ENCODE measurements at regions not wholly inside any gene's neighbourhood (a gene's known extent, or its start where the extent isn't known, plus 50 kb on each side); places are given as distances from the start of the nearest gene placed in this dataset.
A peak's percentile ranks its signal among the peaks of the same experiment; 100 is the strongest.

DNA sequence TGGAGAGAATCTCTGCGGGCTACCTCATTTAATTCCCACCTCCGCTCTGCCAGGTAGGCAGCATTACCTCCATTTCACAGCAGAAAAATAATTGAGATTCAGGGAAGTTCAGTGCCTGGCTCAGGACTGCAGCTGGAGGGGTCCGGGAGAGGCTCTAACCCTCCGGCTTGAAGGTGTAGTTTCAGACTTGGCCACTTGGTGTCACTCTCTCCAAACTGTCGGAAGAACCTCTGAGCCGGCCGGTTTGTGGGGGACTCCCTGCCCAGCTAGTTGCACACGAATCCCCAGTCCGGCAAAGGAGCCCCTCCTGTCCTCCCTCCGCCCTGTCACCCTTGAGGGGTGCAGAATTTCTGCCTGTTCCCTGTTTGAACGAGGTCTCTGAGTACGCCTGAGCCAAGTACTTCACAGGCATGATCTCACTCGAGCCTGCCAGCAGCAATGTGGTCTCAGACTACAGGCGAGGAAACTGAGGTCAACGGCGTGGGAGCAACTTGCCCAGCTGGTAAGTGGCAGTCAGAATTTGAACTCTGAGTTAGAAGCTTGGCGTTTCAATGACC is 144.7 kb upstream of the ZNF716 start:
- Histone ChIP-seq H3K4me3 (ENCODE audit: low read depth in 2 of 2, low read length in 2 of 2) (no peak overlapping the region), H3K27ac (ENCODE audit: low read length) (no peak overlapping the region), H3K36me3 (ENCODE audit: control insufficient read depth, insufficient read depth, low read length) (no peaks in the 10 kb centered on the region), H3K27me3 (ENCODE audit: control insufficient read depth, insufficient read depth, low read length) (no peaks in the 10 kb centered on the region), H3K9me3 (ENCODE audit: control insufficient read depth, insufficient read depth, low read depth, low read length) (no peaks in the 10 kb centered on the region), H3K4me1 (ENCODE audit: control insufficient read depth, insufficient read depth, low read length) (no peaks in the 10 kb centered on the region)
- ChIA-PET CTCF (no interaction called here), POLR2A (no interaction called here)
- BruUV-seq (replicated peaks) = no TSS peak
- ATAC-seq = peak; percentile 75; the same call in 1 of the 2 replicates
- in situ Hi-C loops (cut with HindIII; ENCODE audit: low pct_unique_long_range_greater_than_20kb, low sequenced_read_pairs) (no loop called here), intact Hi-C loops (cut with micrococcal nuclease; ENCODE audit: unreplicated experiment) (no loop called here)
- no peak for DNase-seq (ENCODE audit: low read depth, low spot score)
- TF ChIP-seq REST (IDR thresholded peaks at IDR 0.05; ENCODE audit: insufficient read depth in 1 of 2, low read depth in 2 of 2, low read length in 1 of 2) (no peak), CTCF (IDR thresholded peaks at IDR 0.05) (peak; percentile 57; the same call in 1 of the 2 replicates), POLR2AphosphoS5 (IDR thresholded peaks at IDR 0.05; ENCODE audit: low read depth, low read length) (no peak), TCF7L2 (IDR thresholded peaks at IDR 0.05; ENCODE audit: low read depth, low read length) (no peak), SIN3A (IDR thresholded peaks at IDR 0.05; ENCODE audit: borderline replicate concordance, insufficient read depth, low read depth, low read length) (no peak)

GRCh38 chr7:57308631-57309408 is 141.2 kb upstream of the ZNF716 start:
- BruUV-seq (replicated peaks) = no TSS peak
- DNase-seq (ENCODE audit: low read depth, low spot score) (no peak), ATAC-seq (0 out of 2 replicates have a peak, but pooled peaks have one; percentile 30)
- Histone ChIP-seq H3K4me1 (ENCODE audit: control insufficient read depth, insufficient read depth, low read length) (no peaks in the 10 kb centered on the region), H3K4me3 (ENCODE audit: low read depth in 2 of 2, low read length in 2 of 2) (no peak overlapping the region), H3K9me3 (ENCODE audit: control insufficient read depth, insufficient read depth, low read depth, low read length) (no peaks in the 10 kb centered on the region), H3K27me3 (ENCODE audit: control insufficient read depth, insufficient read depth, low read length) (no peaks in the 10 kb centered on the region), H3K27ac (ENCODE audit: low read length) (no peak overlapping the region), H3K36me3 (ENCODE audit: control insufficient read depth, insufficient read depth, low read length) (no peaks in the 10 kb centered on the region)
- CTCF ChIA-PET = no interaction called here
- TF ChIP-seq CTCF (IDR thresholded peaks at IDR 0.05) = peak; percentile 46
- no peak for TF ChIP-seq SIN3A (IDR thresholded peaks at IDR 0.05; ENCODE audit: borderline replicate concordance, insufficient read depth, low read depth, low read length)
- POLR2A ChIA-PET = no interaction called here
- intact Hi-C loops (cut with micrococcal nuclease; ENCODE audit: unreplicated experiment) (no loop called here), in situ Hi-C loops (cut with HindIII; ENCODE audit: low pct_unique_long_range_greater_than_20kb, low sequenced_read_pairs) (no loop called here)
